ENCODE measurements at regions not wholly inside any gene's neighbourhood (a gene's known extent, or its start where the extent isn't known, plus 50 kb on each side); places are given as distances from the start of the nearest gene placed in this dataset.
"Not testable (repeated sequence)": the region's sequence is repeated elsewhere in the genome, so short reads cannot be mapped to it uniquely, and the experiment has no call there.

DNA sequence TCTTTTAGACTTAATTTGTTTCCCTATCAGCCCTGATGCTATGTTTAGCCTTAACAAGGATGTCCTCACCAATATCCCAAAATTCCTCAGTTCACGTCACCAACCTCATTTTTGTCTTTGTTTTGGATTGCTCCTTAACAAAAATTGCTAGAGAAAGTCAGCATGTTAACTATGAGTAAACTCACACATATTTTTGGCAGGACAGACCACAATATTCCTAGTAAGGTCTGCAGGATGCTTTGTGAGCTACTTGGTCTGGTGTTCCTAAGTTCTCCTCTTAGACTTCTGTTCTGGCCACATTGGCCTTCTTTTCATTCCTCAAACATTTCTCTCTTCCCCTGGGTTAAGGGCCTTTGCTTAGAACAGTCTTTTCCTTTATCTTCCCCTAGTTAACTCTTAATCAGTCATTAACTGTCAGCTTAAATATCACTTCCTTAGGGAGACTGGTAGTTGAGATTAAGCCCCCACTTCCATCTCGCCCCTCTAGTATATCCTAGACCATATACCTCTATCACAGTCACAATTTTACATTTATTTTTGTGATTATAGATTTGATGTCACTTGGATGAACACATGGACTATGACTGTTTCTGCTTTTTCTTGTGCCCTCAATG is 116.2 kb downstream of the ADCYAP1 start:
- TF ChIP-seq, protein P1, sequence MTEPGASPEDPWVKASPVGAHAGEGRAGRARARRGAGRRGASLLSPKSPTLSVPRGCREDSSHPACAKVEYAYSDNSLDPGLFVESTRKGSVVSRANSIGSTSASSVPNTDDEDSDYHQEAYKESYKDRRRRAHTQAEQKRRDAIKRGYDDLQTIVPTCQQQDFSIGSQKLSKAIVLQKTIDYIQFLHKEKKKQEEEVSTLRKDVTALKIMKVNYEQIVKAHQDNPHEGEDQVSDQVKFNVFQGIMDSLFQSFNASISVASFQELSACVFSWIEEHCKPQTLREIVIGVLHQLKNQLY (CRISPR knock-in tag; IDR thresholded peaks at IDR 0.05): no peak
- TF ChIP-seq, protein P2, sequence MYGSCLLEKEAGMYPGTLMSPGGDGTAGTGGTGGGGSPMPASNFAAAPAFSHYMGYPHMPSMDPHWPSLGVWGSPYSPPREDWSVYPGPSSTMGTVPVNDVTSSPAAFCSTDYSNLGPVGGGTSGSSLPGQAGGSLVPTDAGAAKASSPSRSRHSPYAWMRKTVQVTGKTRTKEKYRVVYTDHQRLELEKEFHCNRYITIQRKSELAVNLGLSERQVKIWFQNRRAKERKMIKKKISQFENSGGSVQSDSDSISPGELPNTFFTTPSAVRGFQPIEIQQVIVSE (CRISPR knock-in tag; IDR thresholded peaks at IDR 0.05; ENCODE audit: borderline replicate concordance): no peak
- TF ChIP-seq SMAD3 (CRISPR knock-in tag; IDR thresholded peaks at IDR 0.05; ENCODE audit: borderline replicate concordance): no peak
- no peak for TF ChIP-seq NFYB (CRISPR knock-in tag; conservative IDR thresholded peaks at IDR 0.05; ENCODE audit: low read depth)
- TF ChIP-seq SP1 (CRISPR knock-in tag; conservative IDR thresholded peaks at IDR 0.05): no peak
- no peak for TF ChIP-seq ESRRA (CRISPR knock-in tag; IDR thresholded peaks at IDR 0.05; ENCODE audit: borderline replicate concordance)
- no peak for TF ChIP-seq CREB1 (CRISPR knock-in tag; IDR thresholded peaks at IDR 0.05)
- no peak for TF ChIP-seq ZNF416 (CRISPR knock-in tag; IDR thresholded peaks at IDR 0.05)
- TF ChIP-seq TP53 (CRISPR knock-in tag; IDR thresholded peaks at IDR 0.05): no peak
- POLR2A ChIA-PET: no interaction called here
- CTCF ChIA-PET: interaction anchor here (1.6 kb wide), 1 partner anchor 42 kb away, joined by 5 read pairs; no protein-coding TSS in a partner anchor
- no peak overlapping the region for H3K27ac Mint-ChIP-seq
- H3K9me3 Mint-ChIP-seq: 0 out of 2 replicates have a peak, but pooled peaks cover 1% of the 10 kb centered on the region
- peaks cover 28% of the 10 kb centered on the region for H3K4me1 Mint-ChIP-seq
- no peak for DNase-seq (ENCODE audit: low spot score)
- H3K27me3 Mint-ChIP-seq (ENCODE audit: low read depth): peaks cover 29% of the 10 kb centered on the region
- no peak overlapping the region for H3K4me3 Mint-ChIP-seq
- H3K36me3 Mint-ChIP-seq: no peaks in the 10 kb centered on the region
- ATAC-seq: no peak

DNA sequence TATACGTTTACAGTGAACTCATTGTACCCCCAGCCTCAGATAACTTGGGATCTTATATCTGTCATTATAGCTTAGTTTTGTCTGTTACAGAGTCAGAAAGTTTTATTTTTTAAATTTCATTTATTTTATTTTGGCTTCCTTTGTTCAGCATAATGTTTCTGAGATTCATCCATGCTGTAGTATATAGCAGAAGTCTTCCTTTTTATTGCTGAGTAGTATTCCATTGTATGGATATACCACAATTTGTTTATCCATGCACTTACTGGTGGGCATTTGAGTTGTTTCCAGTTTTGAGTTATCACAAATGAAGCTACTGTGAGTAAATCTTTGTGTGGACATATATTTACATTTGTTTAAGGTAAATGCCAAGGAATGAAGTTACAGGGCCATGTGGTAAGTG is 122.3 kb downstream of the ADCYAP1 start:
- TF ChIP-seq GTF2I (CRISPR knock-in tag; conservative IDR thresholded peaks at IDR 0.05) (no peak), SP1 (CRISPR knock-in tag; conservative IDR thresholded peaks at IDR 0.05) (no peak)
- peaks cover 18% of the 10 kb centered on the region for H3K36me3 Mint-ChIP-seq
- H3K4me3 Mint-ChIP-seq: no peak overlapping the region
- H3K4me1 Mint-ChIP-seq: no peaks in the 10 kb centered on the region
- no peak overlapping the region for H3K27ac Mint-ChIP-seq
- peaks cover 51% of the 10 kb centered on the region for H3K9me3 Mint-ChIP-seq
- POLR2A ChIA-PET: no interaction called here
- CTCF ChIA-PET: no interaction called here
- H3K27me3 Mint-ChIP-seq (ENCODE audit: low read depth): peaks cover 3% of the 10 kb centered on the region
- ATAC-seq (no peak), DNase-seq (ENCODE audit: low spot score) (no peak)

DNA sequence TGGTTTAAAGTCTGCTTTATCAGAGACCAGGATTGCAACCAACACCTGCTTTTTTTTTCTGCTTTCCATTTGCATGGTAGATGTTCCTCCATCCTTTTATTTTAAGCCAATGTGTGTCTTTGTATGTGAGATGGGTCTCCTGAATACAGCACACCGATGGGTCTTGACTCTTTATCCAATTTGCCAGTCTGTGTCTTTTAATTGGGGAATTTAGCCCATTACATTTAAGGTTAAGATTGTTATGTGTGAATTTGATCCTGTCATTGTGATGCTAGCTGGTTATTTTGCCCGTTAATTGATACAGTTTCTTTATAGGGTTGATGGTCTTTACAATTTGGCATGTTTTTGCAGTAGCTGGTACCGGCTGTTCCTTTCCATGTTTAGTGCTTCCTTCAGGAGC is 128.4 kb downstream of the ADCYAP1 start:
- H3K4me3 Mint-ChIP-seq: not testable (repeated sequence)

DNA sequence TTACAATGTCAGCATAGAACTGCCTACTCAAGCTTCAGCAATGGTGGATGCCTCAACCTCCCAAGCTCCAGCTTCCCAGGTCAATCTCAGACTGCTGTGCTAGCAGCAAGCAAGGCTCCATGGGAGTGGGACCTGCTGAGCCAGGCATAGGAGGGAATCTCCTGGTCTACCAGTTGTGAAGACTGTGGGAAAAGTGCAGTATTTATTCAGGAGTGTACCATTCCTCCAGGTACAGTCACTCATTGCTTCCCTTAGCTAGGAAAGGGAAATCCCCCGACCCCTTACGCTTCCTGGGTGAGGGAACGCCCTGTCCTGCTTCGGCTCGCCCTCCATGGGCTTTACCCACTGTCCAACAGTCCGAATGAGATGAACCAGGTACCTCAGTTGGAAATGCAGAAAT is 130.3 kb downstream of the ADCYAP1 start:
- Mint-ChIP-seq H3K27ac (no peak overlapping the region), H3K4me3 (no peak overlapping the region), H3K9me3 (peaks cover 44% of the 10 kb centered on the region), H3K27me3 (ENCODE audit: low read depth) (peaks cover 8% of the 10 kb centered on the region; the same call in 1 of the 2 replicates), H3K4me1 (0 out of 2 replicates have a peak, but pooled peaks cover 3% of the 10 kb centered on the region), H3K36me3 (peaks cover 30% of the 10 kb centered on the region)
- ChIA-PET CTCF (interaction anchor here (1.1 to 1.4 kb wide), 2 partner anchors 28 to 74 kb away, joined by 3 to 5 read pairs; no protein-coding TSS in a partner anchor), POLR2A (interaction anchor here (1.1 kb wide), 1 partner anchor 12 kb away, joined by 3 read pairs; no protein-coding TSS in a partner anchor)
- no peak for DNase-seq (ENCODE audit: low spot score)
- ATAC-seq: no peak
- TF ChIP-seq RORB (CRISPR knock-in tag; IDR thresholded peaks at IDR 0.05) (no peak), FOXK1 (CRISPR knock-in tag; IDR thresholded peaks at IDR 0.05) (no peak), FOXJ3 (CRISPR knock-in tag; IDR thresholded peaks at IDR 0.05; ENCODE audit: borderline replicate concordance) (no peak)
- TF ChIP-seq, protein P3, sequence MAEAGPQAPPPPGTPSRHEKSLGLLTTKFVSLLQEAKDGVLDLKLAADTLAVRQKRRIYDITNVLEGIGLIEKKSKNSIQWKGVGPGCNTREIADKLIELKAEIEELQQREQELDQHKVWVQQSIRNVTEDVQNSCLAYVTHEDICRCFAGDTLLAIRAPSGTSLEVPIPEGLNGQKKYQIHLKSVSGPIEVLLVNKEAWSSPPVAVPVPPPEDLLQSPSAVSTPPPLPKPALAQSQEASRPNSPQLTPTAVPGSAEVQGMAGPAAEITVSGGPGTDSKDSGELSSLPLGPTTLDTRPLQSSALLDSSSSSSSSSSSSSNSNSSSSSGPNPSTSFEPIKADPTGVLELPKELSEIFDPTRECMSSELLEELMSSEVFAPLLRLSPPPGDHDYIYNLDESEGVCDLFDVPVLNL (CRISPR knock-in tag; IDR thresholded peaks at IDR 0.05; ENCODE audit: borderline replicate concordance, low read depth): no peak

More for the DNA sequence above, 128.4 kb downstream of the ADCYAP1 start:
- H3K36me3 Mint-ChIP-seq: peaks cover 22% of the 10 kb centered on the region
- CTCF ChIA-PET; H3K27me3 Mint-ChIP-seq (ENCODE audit: low read depth); H3K4me1 Mint-ChIP-seq; ATAC-seq; H3K27ac Mint-ChIP-seq; DNase-seq (ENCODE audit: low spot score); POLR2A ChIA-PET: not testable (repeated sequence)
- H3K9me3 Mint-ChIP-seq: peaks cover 47% of the 10 kb centered on the region

DNA sequence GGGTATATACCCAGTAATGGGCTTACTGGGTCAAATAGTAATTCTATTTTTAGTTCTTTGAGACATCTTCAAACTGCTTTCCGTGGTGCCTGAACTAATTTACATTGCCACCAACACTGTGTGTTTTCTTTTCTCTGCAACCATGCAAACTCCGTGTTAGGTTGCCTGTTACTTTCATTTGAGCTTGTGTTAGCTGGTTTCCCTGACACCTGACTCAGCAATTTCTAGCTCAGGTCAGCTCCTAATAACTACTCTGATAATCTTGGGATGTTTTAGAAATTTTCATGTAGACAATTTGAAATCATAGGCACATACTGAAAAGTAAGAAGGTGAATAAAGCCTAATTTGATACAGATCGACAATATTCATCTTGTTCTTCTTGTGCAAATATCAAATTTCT is 132.3 kb downstream of the ADCYAP1 start:
- 0 out of 2 replicates have a peak, but pooled peaks cover 3% of the 10 kb centered on the region for H3K4me1 Mint-ChIP-seq
- no peak overlapping the region for H3K27ac Mint-ChIP-seq
- peaks cover 38% of the 10 kb centered on the region for H3K36me3 Mint-ChIP-seq
- DNase-seq (ENCODE audit: low spot score) (no peak), ATAC-seq (no peak)
- H3K27me3 Mint-ChIP-seq (ENCODE audit: low read depth): peaks cover 5% of the 10 kb centered on the region; the same call in 1 of the 2 replicates
- CTCF ChIA-PET: no interaction called here
- POLR2A ChIA-PET: no interaction called here
- H3K4me3 Mint-ChIP-seq: no peak overlapping the region
- H3K9me3 Mint-ChIP-seq: peaks cover 47% of the 10 kb centered on the region
- TF ChIP-seq SP1 (CRISPR knock-in tag; conservative IDR thresholded peaks at IDR 0.05) (no peak), EMX1 (CRISPR knock-in tag; IDR thresholded peaks at IDR 0.05) (no peak), NR3C1 (CRISPR knock-in tag; conservative IDR thresholded peaks at IDR 0.05; ENCODE audit: low read depth) (no peak)
- TF ChIP-seq, protein P4, sequence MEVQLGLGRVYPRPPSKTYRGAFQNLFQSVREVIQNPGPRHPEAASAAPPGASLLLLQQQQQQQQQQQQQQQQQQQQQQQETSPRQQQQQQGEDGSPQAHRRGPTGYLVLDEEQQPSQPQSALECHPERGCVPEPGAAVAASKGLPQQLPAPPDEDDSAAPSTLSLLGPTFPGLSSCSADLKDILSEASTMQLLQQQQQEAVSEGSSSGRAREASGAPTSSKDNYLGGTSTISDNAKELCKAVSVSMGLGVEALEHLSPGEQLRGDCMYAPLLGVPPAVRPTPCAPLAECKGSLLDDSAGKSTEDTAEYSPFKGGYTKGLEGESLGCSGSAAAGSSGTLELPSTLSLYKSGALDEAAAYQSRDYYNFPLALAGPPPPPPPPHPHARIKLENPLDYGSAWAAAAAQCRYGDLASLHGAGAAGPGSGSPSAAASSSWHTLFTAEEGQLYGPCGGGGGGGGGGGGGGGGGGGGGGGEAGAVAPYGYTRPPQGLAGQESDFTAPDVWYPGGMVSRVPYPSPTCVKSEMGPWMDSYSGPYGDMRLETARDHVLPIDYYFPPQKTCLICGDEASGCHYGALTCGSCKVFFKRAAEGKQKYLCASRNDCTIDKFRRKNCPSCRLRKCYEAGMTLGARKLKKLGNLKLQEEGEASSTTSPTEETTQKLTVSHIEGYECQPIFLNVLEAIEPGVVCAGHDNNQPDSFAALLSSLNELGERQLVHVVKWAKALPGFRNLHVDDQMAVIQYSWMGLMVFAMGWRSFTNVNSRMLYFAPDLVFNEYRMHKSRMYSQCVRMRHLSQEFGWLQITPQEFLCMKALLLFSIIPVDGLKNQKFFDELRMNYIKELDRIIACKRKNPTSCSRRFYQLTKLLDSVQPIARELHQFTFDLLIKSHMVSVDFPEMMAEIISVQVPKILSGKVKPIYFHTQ (CRISPR knock-in tag; IDR thresholded peaks at IDR 0.05): no peak
- TF ChIP-seq, protein P5, sequence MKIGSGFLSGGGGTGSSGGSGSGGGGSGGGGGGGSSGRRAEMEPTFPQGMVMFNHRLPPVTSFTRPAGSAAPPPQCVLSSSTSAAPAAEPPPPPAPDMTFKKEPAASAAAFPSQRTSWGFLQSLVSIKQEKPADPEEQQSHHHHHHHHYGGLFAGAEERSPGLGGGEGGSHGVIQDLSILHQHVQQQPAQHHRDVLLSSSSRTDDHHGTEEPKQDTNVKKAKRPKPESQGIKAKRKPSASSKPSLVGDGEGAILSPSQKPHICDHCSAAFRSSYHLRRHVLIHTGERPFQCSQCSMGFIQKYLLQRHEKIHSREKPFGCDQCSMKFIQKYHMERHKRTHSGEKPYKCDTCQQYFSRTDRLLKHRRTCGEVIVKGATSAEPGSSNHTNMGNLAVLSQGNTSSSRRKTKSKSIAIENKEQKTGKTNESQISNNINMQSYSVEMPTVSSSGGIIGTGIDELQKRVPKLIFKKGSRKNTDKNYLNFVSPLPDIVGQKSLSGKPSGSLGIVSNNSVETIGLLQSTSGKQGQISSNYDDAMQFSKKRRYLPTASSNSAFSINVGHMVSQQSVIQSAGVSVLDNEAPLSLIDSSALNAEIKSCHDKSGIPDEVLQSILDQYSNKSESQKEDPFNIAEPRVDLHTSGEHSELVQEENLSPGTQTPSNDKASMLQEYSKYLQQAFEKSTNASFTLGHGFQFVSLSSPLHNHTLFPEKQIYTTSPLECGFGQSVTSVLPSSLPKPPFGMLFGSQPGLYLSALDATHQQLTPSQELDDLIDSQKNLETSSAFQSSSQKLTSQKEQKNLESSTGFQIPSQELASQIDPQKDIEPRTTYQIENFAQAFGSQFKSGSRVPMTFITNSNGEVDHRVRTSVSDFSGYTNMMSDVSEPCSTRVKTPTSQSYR (CRISPR knock-in tag; IDR thresholded peaks at IDR 0.05): no peak

Measured in WTC11 (cell line).